Retinal pigment epithelial cell (primary cell): ENCODE measurements at regions not wholly inside any gene's neighbourhood (a gene's known extent, or its start where the extent isn't known, plus 50 kb on each side); places are given as distances from the start of the nearest gene placed in this dataset.
A peak's percentile ranks its signal among the peaks of the same experiment; 100 is the strongest.

Experiments used
- DNase-seq: peaks from one replicate; pipeline ENCODE4 v3.0.0-alpha.2; 2010; ENCODE audit warnings: low read depth
- H3K4me3 ChIP-seq: 2 replicates; pipeline ENCODE4 v1.5.1; 2011; ENCODE audit warnings: mild to moderate bottlenecking, low read length, control low read depth, moderate library complexity
- TF ChIP-seq, protein P1 (sequence below): conservative IDR thresholded peaks from 2 replicates; pipeline ENCODE4 v1.5.1; 2011; ENCODE audit warnings: low read depth, low read length, control low read depth, inconsistent platforms

DNA sequence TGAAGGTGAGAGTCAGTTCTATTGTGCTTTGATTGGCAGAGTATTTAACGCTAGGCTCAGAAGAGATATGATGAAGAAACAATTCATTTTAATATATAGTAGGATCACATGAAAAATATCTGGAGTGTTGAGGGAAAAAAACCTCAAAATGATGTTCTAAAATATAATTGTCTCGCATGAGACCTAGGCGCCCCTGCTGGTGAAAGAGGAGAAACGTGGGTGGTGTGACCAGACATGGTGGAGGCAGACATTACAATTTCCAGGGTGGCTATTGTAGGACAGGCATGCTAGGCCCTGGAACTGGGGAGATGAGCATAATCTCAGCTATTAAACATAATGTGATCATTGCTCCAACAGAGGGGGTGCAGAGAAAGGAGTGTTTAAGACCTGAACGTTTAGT is 210.0 kb downstream of the HS3ST1 start:
- DNase-seq: no peak
- H3K4me3 ChIP-seq: no peak overlapping the region
- TF ChIP-seq, protein P1, sequence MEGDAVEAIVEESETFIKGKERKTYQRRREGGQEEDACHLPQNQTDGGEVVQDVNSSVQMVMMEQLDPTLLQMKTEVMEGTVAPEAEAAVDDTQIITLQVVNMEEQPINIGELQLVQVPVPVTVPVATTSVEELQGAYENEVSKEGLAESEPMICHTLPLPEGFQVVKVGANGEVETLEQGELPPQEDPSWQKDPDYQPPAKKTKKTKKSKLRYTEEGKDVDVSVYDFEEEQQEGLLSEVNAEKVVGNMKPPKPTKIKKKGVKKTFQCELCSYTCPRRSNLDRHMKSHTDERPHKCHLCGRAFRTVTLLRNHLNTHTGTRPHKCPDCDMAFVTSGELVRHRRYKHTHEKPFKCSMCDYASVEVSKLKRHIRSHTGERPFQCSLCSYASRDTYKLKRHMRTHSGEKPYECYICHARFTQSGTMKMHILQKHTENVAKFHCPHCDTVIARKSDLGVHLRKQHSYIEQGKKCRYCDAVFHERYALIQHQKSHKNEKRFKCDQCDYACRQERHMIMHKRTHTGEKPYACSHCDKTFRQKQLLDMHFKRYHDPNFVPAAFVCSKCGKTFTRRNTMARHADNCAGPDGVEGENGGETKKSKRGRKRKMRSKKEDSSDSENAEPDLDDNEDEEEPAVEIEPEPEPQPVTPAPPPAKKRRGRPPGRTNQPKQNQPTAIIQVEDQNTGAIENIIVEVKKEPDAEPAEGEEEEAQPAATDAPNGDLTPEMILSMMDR: no peak

DNA sequence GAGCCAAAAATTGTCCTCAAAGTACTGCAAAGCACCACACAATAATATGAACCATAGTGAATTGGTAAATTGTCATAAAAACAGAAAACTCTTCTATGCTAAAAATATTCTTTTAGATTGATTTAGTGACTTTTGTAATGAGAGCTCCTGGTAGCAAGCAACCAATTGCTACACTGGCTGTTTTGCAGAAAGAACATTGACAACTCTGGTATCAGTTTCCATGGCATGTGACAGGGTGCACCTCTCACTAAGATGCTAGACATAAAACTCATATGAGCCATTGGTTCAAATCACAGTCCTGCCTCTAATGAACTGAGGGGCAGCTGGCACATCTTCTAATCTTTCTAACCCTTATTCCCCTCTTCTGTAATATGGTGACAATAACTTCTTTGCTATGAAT is 212.2 kb downstream of the HS3ST1 start:
- DNase-seq: no peak
- TF ChIP-seq, protein P1: no peak
- no peak overlapping the region for H3K4me3 ChIP-seq

DNA sequence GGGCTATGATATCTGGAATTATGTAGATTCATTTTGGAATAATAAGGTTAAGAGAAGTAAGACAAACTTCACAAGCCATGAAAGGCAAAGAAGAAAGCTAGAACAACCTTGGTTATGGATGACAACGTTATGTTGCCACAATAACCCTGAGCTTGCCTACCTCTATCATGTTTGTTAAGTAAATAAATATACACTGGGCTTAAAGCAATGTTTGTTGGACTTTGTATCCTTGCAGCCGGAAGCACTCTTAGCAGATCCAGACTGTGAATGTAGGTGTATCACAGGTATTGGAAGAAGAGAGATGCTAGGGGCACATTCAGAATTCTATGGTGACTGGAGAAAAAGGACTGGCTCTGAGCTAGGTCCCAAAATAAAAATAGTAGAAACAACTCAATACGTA is 214.4 kb downstream of the HS3ST1 start:
- H3K4me3 ChIP-seq: no peak overlapping the region
- TF ChIP-seq, protein P1: no peak
- DNase-seq: no peak

DNA sequence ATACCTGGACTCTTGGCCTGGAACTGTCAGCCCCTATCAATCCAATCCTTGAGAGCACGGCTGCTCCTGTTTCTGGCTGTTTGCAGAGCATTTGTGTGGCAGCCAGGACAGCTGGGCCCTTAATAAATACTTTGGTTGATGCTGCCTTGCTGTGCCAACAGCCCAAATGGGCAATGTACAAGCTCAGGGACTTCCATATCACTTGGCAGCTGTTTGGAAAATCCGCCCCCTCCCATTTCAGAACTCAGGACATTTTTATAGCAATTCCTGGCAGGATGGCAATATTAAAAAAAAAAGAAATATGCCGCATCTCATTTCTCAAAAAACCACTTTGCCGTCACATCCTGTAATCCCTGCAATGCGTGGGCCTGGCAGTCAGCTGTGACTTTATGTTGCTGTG is 218.9 kb downstream of the HS3ST1 start:
- TF ChIP-seq, protein P1: no peak
- no peak for DNase-seq
- H3K4me3 ChIP-seq: no peak overlapping the region

DNA sequence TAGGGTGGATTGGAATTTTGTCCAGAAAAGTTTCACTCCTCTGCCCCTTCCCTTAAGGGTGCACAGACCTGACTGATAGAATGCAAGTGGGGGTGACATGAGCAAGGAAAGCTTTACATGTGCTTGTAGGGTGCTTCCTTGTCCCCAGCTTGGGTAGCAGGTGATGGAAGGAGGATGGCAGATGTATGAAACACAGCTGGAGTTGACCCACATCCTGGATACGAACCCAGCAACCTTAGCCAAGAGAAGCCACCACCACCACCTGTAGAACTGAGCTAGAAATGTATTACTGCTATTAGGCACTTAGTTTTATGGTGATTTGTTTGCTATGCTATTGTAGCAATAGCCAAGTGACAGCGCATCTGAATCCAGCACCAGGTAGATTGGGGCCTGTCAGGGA is 227.4 kb downstream of the HS3ST1 start:
- no peak for DNase-seq
- H3K4me3 ChIP-seq: no peak overlapping the region
- TF ChIP-seq, protein P1: no peak

DNA sequence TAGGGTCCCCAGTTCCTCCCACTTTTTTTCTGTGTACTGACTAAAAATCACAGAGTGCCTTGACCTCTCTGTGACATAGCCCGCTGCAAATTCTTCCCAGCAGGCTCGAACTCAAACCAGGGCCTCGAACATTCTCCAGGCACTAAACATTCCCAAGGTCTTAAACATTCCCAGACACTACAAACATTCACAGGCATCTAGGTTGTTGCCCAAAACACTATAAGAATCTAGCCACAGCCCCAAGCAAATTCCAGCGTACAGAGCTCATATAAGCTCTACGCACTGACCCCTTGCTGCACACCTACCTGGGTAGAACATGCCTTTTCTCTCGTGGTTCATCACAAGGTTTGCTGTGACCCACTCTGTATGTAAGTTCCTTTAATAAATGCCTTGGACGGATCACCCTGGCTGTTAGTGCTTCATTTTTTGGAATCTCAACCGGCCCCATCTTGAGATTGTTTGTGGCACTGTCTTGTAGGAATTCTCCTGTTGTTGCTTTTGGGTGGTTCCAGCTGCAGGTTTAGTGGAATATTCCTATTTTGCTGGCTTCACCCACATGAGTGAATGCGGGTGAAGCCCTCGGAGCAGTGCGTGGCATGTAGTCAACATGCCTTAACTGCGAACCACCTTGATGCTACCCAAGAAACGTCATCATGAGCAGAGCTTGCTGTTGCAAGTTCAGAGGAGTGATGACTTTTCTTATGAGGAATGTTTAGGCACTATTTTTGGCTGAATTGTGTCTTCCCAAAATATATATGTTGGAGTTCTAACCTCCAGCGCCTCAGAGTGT is 230.0 kb downstream of the HS3ST1 start:
- TF ChIP-seq, protein P1: no peak
- DNase-seq: no peak
- no peak overlapping the region for H3K4me3 ChIP-seq

DNA sequence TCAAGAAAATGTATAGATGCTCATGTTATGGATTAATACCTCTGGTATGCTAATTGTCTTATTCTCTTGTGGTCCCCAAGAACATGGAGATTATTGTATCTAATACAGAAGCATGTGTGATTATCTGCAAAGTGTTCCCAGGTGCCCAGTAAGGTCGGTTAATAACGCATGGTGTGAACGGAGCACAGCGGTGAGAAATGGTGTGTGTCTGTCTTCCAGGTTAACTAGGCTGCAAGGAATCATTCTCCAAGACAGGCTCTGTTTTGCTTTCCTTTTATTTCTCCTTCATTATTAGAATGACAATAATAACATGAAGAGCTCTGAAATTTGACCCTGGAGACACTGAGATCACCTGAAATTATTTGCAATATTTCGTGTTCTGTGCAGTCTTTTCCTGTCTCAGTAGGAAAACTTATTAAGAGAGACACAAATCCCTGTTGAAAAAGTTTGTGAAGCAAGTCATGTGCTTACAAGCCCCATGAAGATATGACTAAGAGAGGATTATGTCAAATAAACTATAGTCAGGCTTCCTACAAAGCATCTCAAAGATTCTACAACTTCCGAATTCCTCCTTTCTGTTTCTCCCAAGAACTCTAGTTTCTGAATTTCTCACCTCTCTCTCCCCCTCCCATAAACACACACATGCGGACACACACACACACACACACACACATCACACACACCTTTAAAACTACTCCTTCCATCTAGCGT is 230.9 kb downstream of the HS3ST1 start:
- TF ChIP-seq, protein P1: no peak
- no peak overlapping the region for H3K4me3 ChIP-seq
- DNase-seq: peak; percentile 67
